BLaER1 (cell line): ENCODE measurements at regions not wholly inside any gene's neighbourhood (a gene's known extent, or its start where the extent isn't known, plus 50 kb on each side); places are given as distances from the start of the nearest gene placed in this dataset.
A peak's percentile ranks its signal among the peaks of the same experiment; 100 is the strongest.
"Not testable (repeated sequence)": the region's sequence is repeated elsewhere in the genome, so short reads cannot be mapped to it uniquely, and the experiment has no call there.

Source experiments
- H3K27ac ChIP-seq: shearing (Covaris generic); formaldehyde crosslinking; 2 replicates; pipeline ENCODE4 v1.8.1; 2022
- H3K27me3 ChIP-seq: shearing (Covaris generic); formaldehyde crosslinking; 2 replicates; pipeline ENCODE4 v1.8.1; 2022
- H3K36me3 ChIP-seq: shearing (Covaris generic); formaldehyde crosslinking; 2 replicates; pipeline ENCODE4 v1.8.1; 2022
- H3K4me1 ChIP-seq: shearing (Covaris generic); formaldehyde crosslinking; 2 replicates; pipeline ENCODE4 v1.8.1; 2022
- H3K4me2 ChIP-seq: shearing (Covaris generic); formaldehyde crosslinking; 2 replicates; pipeline ENCODE4 v1.8.1; 2022
- H3K4me3 ChIP-seq: shearing (Covaris generic); formaldehyde crosslinking; 2 replicates; pipeline ENCODE4 v1.8.1; 2022
- H3K9ac ChIP-seq: shearing (Covaris generic); formaldehyde crosslinking; 2 replicates; pipeline ENCODE4 v1.8.1; 2022
- H3K9me3 ChIP-seq: shearing (Covaris generic); formaldehyde crosslinking; 2 replicates; pipeline ENCODE4 v1.8.1; 2022
- H4K20me1 ChIP-seq: shearing (Covaris generic); formaldehyde crosslinking; 2 replicates; pipeline ENCODE4 v1.8.1; 2022

- not testable (repeated sequence) for H4K20me1 ChIP-seq, H3K4me2 ChIP-seq, H3K36me3 ChIP-seq, H3K9ac ChIP-seq, H3K4me3 ChIP-seq, H3K9me3 ChIP-seq, H3K27ac ChIP-seq, H3K4me1 ChIP-seq, H3K27me3 ChIP-seq
Measured at GRCh38 chr21:6077358-6077757, 4444.0 kb upstream of the TPTE start.

DNA sequence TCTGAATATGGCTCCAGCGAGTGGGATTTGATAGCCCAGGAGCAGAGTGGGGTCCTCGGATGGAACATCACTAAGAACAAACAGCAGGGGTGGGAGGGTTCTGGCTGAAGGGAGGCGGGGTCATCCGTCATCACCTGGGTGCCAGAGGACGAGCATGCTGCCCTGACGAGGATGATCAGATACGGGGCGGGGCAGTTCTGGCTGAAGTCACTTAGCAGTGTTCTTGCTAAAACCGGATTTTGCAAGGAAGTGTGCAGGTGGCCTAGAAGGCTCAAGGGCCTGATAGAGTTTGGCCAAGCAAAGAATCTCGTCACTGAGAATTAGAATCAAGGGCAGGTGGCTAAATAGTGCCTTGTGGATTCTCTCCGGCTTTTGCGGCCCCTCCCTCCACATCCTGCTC lies 4442.5 kb upstream of the TPTE start:
- H3K36me3 ChIP-seq, H3K4me1 ChIP-seq, H4K20me1 ChIP-seq, H3K4me3 ChIP-seq, H3K27ac ChIP-seq, H3K9ac ChIP-seq, H3K4me2 ChIP-seq, H3K27me3 ChIP-seq, H3K9me3 ChIP-seq: not testable (repeated sequence)

GRCh38 chr21:6080941-6081655 lies 4440.3 kb upstream of the TPTE start:
- H3K36me3 ChIP-seq, H3K4me1 ChIP-seq, H3K4me3 ChIP-seq, H3K4me2 ChIP-seq, H3K9me3 ChIP-seq, H4K20me1 ChIP-seq, H3K9ac ChIP-seq, H3K27me3 ChIP-seq, H3K27ac ChIP-seq: not testable (repeated sequence)

DNA sequence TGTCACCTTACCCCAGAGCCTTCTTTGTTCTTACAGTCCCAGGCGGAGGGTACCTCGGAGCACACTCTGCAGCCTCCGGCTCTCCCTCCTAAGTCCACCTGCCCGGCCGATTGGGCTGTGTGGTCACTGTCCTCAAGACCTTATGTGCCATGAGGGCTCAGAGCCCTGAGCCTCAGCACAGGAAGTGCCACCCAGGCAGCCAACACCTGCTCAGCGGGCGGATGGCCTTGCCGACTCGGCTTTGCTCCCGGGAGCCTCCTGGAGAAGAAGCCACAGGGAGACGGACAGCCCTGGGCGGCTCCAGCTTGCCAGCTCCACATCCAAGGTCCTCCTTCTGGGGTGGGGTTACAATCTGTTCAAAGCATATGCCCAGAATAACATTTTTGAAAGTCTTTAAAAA lies 4439.2 kb upstream of the TPTE start:
- not testable (repeated sequence) for H3K4me2 ChIP-seq, H3K9me3 ChIP-seq, H3K9ac ChIP-seq, H3K36me3 ChIP-seq, H3K4me3 ChIP-seq, H4K20me1 ChIP-seq, H3K27me3 ChIP-seq, H3K27ac ChIP-seq, H3K4me1 ChIP-seq

- not testable (repeated sequence) for H3K9me3 ChIP-seq, H3K4me2 ChIP-seq, H3K27me3 ChIP-seq, H3K4me1 ChIP-seq, H3K27ac ChIP-seq, H4K20me1 ChIP-seq, H3K9ac ChIP-seq, H3K36me3 ChIP-seq, H3K4me3 ChIP-seq
Measured at GRCh38 chr21:6083574-6084120, 4437.7 kb upstream of the TPTE start.

- not testable (repeated sequence) for H3K27me3 ChIP-seq, H3K9me3 ChIP-seq, H4K20me1 ChIP-seq, H3K4me3 ChIP-seq, H3K36me3 ChIP-seq, H3K27ac ChIP-seq, H3K4me1 ChIP-seq, H3K9ac ChIP-seq
- 0 out of 2 replicates have a peak overlapping the region, but pooled peaks have one; percentile 17 for H3K4me2 ChIP-seq
Measured at GRCh38 chr21:6086038-6086437, 4435.3 kb upstream of the TPTE start.

- not testable (repeated sequence) for H3K4me2 ChIP-seq, H3K27me3 ChIP-seq, H3K9ac ChIP-seq, H3K27ac ChIP-seq, H3K4me1 ChIP-seq, H3K4me3 ChIP-seq, H3K36me3 ChIP-seq, H4K20me1 ChIP-seq, H3K9me3 ChIP-seq
Measured at GRCh38 chr21:6087579-6088178, 4433.7 kb upstream of the TPTE start.

GRCh38 chr21:6090286-6090908 lies 4431.0 kb upstream of the TPTE start:
- not testable (repeated sequence) for H3K4me1 ChIP-seq, H3K27me3 ChIP-seq, H3K4me2 ChIP-seq, H3K27ac ChIP-seq, H3K4me3 ChIP-seq, H3K36me3 ChIP-seq, H4K20me1 ChIP-seq, H3K9me3 ChIP-seq, H3K9ac ChIP-seq

DNA sequence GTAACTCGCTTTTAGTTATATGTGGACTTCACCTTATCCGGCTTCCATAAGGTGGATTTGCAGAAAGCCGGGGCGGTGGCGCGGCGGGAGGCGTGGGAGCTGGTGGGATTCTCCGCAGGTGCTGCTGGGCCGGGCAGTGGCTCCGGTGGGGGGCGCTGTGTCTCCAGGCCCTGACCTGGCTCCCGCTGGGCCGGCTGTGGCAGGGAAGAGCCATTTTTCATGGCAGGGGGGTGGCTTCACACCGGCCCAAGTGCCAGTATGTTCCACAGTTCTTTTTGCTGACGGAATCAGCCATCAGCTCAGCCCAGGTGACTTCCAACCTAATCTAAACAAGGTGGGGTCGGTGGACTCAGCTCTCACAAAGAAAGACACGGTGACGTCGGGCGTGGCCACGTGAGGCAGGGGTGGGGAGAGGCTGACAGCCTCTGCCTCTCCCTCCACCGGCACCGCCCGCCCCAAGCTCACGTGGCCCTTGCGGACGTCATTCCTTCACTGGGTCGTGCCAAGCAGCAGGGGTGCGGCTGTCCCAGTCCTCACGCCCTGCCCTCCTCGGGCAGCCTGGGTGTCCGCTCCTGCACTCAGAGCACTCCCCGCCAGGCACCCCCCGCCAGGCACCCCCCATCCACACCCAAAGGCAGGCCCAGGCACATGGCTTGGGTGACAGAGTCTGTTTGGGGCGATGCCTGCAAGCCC lies 4429.9 kb upstream of the TPTE start:
- not testable (repeated sequence) for H3K4me2 ChIP-seq, H3K9ac ChIP-seq, H3K27me3 ChIP-seq, H4K20me1 ChIP-seq, H3K4me1 ChIP-seq, H3K36me3 ChIP-seq, H3K9me3 ChIP-seq, H3K4me3 ChIP-seq, H3K27ac ChIP-seq

- H3K27me3 ChIP-seq, H3K4me3 ChIP-seq, H3K9me3 ChIP-seq, H3K36me3 ChIP-seq, H4K20me1 ChIP-seq, H3K9ac ChIP-seq, H3K4me2 ChIP-seq, H3K27ac ChIP-seq, H3K4me1 ChIP-seq: not testable (repeated sequence)
Measured at GRCh38 chr21:6092401-6092800, 4429.0 kb upstream of the TPTE start.

DNA sequence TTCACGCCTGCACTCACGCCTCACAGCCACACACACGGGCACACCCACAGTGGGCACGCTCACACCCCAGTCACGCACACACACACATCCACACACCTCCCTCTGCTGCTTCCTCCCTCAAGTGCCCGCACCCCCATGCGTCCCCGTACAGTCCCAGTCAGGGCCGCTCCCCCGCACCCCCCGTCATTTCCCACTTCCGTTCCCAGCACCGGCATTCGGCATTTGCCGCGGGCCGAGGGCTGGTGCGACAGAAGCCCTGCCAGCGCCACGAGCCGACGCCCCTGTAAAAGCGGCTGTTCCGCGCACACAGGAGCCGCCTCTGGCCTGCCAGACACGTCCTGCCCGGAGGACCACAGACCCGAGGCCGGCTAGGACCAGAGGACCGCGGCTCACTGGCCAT lies 4428.0 kb upstream of the TPTE start:
- not testable (repeated sequence) for H3K9ac ChIP-seq, H3K4me2 ChIP-seq, H3K4me3 ChIP-seq, H3K27ac ChIP-seq, H3K36me3 ChIP-seq, H4K20me1 ChIP-seq, H3K9me3 ChIP-seq, H3K27me3 ChIP-seq, H3K4me1 ChIP-seq

- not testable (repeated sequence) for H4K20me1 ChIP-seq, H3K9me3 ChIP-seq, H3K27ac ChIP-seq, H3K4me1 ChIP-seq, H3K27me3 ChIP-seq, H3K9ac ChIP-seq, H3K36me3 ChIP-seq, H3K4me2 ChIP-seq, H3K4me3 ChIP-seq
Measured at GRCh38 chr21:6093870-6094269, 4427.5 kb upstream of the TPTE start.

DNA sequence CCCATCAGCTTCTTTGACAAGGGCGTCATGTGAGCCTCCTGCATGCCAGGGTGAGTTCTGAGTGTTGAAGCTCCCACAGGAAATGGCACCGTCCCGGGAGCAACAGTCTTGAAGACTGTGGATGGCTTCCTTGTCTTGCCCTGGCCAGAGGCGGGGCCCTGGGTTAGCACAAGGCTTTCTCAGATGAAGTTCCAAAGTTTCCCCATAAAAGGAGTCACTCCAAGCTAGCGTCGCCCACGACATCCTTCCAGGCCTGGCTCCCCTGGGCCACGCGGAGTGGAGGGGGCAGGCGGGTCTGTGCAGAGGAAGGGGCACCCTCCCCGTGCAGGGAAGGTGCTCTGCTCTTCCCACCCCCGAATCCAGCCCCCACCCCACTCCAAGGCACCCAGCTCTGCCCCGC lies 4426.1 kb upstream of the TPTE start:
- H3K4me1 ChIP-seq, H3K9me3 ChIP-seq, H3K4me3 ChIP-seq, H4K20me1 ChIP-seq, H3K27ac ChIP-seq, H3K36me3 ChIP-seq, H3K4me2 ChIP-seq, H3K27me3 ChIP-seq, H3K9ac ChIP-seq: not testable (repeated sequence)

DNA sequence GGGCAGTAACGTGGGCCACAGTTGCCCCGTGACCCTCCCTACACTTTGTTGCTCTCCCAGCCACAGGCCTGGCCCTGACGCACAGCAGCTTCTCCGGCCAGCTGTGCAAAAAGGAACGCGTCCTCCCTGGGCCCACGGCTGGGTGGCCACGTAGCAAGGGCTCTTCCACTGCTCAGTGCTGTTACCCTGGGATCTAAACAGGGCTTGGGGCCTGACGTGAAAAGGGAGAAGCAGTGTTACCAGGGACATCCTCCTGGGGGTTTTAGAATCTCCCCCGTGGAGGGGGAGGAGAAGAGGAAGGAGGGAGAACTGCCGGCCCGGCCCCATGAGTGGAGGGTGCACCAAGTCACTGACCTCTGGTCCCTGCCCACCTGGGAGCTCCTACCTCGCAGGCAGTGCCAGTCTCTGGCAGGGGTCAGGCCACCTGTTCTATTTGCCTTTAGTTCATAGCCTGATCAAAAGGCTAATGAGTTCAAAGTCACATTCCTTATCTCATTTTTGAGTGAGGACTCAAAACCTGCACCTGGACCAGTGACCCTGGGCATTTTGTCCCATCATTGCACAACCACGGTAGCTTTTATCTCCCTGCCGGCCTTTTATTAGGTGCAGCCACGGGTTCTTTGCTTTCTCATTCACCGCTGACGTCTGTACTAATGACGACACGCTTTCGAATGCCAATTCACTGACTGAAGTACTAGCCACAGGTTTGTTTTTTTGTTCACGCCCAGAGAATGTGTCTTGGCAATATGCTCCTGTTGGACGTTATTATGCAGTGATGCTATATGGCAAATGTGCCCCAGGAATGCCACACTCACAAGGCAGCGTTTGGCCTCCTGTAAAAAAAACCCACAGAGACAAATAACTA lies 4424.6 kb upstream of the TPTE start:
- H3K36me3 ChIP-seq, H3K4me2 ChIP-seq, H3K4me1 ChIP-seq, H3K9me3 ChIP-seq, H3K4me3 ChIP-seq, H3K9ac ChIP-seq, H3K27ac ChIP-seq, H4K20me1 ChIP-seq, H3K27me3 ChIP-seq: not testable (repeated sequence)
